ENCODE measurements at regions not wholly inside any gene's neighbourhood (a gene's known extent, or its start where the extent isn't known, plus 50 kb on each side); places are given as distances from the start of the nearest gene placed in this dataset.
A peak's percentile ranks its signal among the peaks of the same experiment; 100 is the strongest.
"Not testable (repeated sequence)": the region's sequence is repeated elsewhere in the genome, so short reads cannot be mapped to it uniquely, and the experiment has no call there.

- H3K4me1 ChIP-seq (ENCODE audit: insufficient read depth, poor library complexity, severe bottlenecking) = no peaks in the 10 kb centered on the region
- no peak overlapping the region for H3K27ac ChIP-seq (ENCODE audit: poor library complexity, severe bottlenecking)
- peaks cover 5% of the 10 kb centered on the region for H3K9me3 ChIP-seq (ENCODE audit: severe bottlenecking)
- H3K27me3 ChIP-seq (ENCODE audit: insufficient read depth, poor library complexity, severe bottlenecking) = no peaks in the 10 kb centered on the region
- TF ChIP-seq, protein P1, sequence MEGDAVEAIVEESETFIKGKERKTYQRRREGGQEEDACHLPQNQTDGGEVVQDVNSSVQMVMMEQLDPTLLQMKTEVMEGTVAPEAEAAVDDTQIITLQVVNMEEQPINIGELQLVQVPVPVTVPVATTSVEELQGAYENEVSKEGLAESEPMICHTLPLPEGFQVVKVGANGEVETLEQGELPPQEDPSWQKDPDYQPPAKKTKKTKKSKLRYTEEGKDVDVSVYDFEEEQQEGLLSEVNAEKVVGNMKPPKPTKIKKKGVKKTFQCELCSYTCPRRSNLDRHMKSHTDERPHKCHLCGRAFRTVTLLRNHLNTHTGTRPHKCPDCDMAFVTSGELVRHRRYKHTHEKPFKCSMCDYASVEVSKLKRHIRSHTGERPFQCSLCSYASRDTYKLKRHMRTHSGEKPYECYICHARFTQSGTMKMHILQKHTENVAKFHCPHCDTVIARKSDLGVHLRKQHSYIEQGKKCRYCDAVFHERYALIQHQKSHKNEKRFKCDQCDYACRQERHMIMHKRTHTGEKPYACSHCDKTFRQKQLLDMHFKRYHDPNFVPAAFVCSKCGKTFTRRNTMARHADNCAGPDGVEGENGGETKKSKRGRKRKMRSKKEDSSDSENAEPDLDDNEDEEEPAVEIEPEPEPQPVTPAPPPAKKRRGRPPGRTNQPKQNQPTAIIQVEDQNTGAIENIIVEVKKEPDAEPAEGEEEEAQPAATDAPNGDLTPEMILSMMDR (IDR thresholded peaks at IDR 0.05; ENCODE audit: poor library complexity, severe bottlenecking) = no peak
- H3K36me3 ChIP-seq (ENCODE audit: low read depth) = no peaks in the 10 kb centered on the region
- DNase-seq (ENCODE audit: low spot score) (no peak), ATAC-seq (ENCODE audit: low read depth) (no peak)
- H3K4me3 ChIP-seq (ENCODE audit: severe bottlenecking) = no peak overlapping the region
These were observed 148.7 kb downstream of the FAM174A start for GRCh38 chr5:100683881-100684280.

GRCh38 chr5:100685122-100685521 lies 149.9 kb downstream of the FAM174A start:
- not testable (repeated sequence) for H3K9me3 ChIP-seq (ENCODE audit: severe bottlenecking); H3K27ac ChIP-seq (ENCODE audit: poor library complexity, severe bottlenecking); H3K27me3 ChIP-seq (ENCODE audit: insufficient read depth, poor library complexity, severe bottlenecking); H3K36me3 ChIP-seq (ENCODE audit: low read depth); ATAC-seq (ENCODE audit: low read depth); H3K4me3 ChIP-seq (ENCODE audit: severe bottlenecking); DNase-seq (ENCODE audit: low spot score); H3K4me1 ChIP-seq (ENCODE audit: insufficient read depth, poor library complexity, severe bottlenecking)

GRCh38 chr5:100688834-100689233 lies 153.7 kb downstream of the FAM174A start:
- not testable (repeated sequence) for H3K4me3 ChIP-seq (ENCODE audit: severe bottlenecking); H3K36me3 ChIP-seq (ENCODE audit: low read depth); H3K27ac ChIP-seq (ENCODE audit: poor library complexity, severe bottlenecking); H3K4me1 ChIP-seq (ENCODE audit: insufficient read depth, poor library complexity, severe bottlenecking); DNase-seq (ENCODE audit: low spot score); H3K27me3 ChIP-seq (ENCODE audit: insufficient read depth, poor library complexity, severe bottlenecking); H3K9me3 ChIP-seq (ENCODE audit: severe bottlenecking); ATAC-seq (ENCODE audit: low read depth)

- Histone ChIP-seq H3K9me3 (ENCODE audit: severe bottlenecking) (no peaks in the 10 kb centered on the region), H3K27me3 (ENCODE audit: insufficient read depth, poor library complexity, severe bottlenecking) (no peaks in the 10 kb centered on the region), H3K4me3 (ENCODE audit: severe bottlenecking) (no peak overlapping the region), H3K36me3 (ENCODE audit: low read depth) (no peaks in the 10 kb centered on the region), H3K4me1 (ENCODE audit: insufficient read depth, poor library complexity, severe bottlenecking) (peaks cover 6% of the 10 kb centered on the region), H3K27ac (ENCODE audit: poor library complexity, severe bottlenecking) (no peak overlapping the region)
- DNase-seq (ENCODE audit: low spot score) (no peak), ATAC-seq (ENCODE audit: low read depth) (no peak)
- TF ChIP-seq, protein P1 (IDR thresholded peaks at IDR 0.05; ENCODE audit: poor library complexity, severe bottlenecking) = no peak
These were observed 154.9 kb downstream of the FAM174A start for GRCh38 chr5:100690036-100690560.

DNA sequence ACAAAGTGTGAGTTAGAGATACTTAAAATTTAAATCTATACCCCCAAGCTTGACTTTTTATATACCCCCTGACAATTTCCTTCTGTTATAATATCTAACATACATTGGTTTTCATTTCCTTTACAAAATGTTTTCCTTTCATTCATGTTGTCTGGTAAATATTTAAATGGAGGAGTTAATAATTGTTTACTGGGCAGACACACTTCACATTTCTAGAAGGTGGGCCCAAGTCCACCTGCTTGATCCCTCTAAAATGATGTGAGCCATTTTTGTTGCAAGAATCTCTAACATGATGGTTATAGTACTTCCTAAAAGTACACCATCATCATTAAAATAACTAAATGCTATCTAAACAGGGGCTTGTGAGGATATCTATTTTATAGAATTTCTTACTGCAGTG lies 155.9 kb downstream of the FAM174A start:
- Histone ChIP-seq H3K9me3 (ENCODE audit: severe bottlenecking) (no peaks in the 10 kb centered on the region), H3K4me1 (ENCODE audit: insufficient read depth, poor library complexity, severe bottlenecking) (peaks cover 6% of the 10 kb centered on the region), H3K4me3 (ENCODE audit: severe bottlenecking) (no peak overlapping the region), H3K27ac (ENCODE audit: poor library complexity, severe bottlenecking) (peak overlapping the region; percentile 34), H3K36me3 (ENCODE audit: low read depth) (no peaks in the 10 kb centered on the region), H3K27me3 (ENCODE audit: insufficient read depth, poor library complexity, severe bottlenecking) (no peaks in the 10 kb centered on the region)
- ATAC-seq (ENCODE audit: low read depth) = no peak
- TF ChIP-seq, protein P1 (IDR thresholded peaks at IDR 0.05; ENCODE audit: poor library complexity, severe bottlenecking) = no peak
- no peak for DNase-seq (ENCODE audit: low spot score)

- no peaks in the 10 kb centered on the region for H3K36me3 ChIP-seq (ENCODE audit: low read depth)
These were observed 156.4 kb downstream of the FAM174A start for GRCh38 chr5:100691548-100691947.

More at GRCh38 chr5:100691548-100691947, 156.4 kb downstream of the FAM174A start:
- no peaks in the 10 kb centered on the region for H3K27me3 ChIP-seq (ENCODE audit: insufficient read depth, poor library complexity, severe bottlenecking)
- H3K4me1 ChIP-seq (ENCODE audit: insufficient read depth, poor library complexity, severe bottlenecking) = peaks cover 6% of the 10 kb centered on the region
- peak overlapping the region; percentile 34 for H3K27ac ChIP-seq (ENCODE audit: poor library complexity, severe bottlenecking)
- H3K4me3 ChIP-seq (ENCODE audit: severe bottlenecking) = no peak overlapping the region
- DNase-seq (ENCODE audit: low spot score) = no peak
- TF ChIP-seq, protein P1 (IDR thresholded peaks at IDR 0.05; ENCODE audit: poor library complexity, severe bottlenecking) = no peak
- peak; percentile 94 for ATAC-seq (ENCODE audit: low read depth)
- no peaks in the 10 kb centered on the region for H3K9me3 ChIP-seq (ENCODE audit: severe bottlenecking)
